Peyer's patch (tissue), 4 donors: ENCODE measurements at regions not wholly inside any gene's neighbourhood (a gene's known extent, or its start where the extent isn't known, plus 50 kb on each side); places are given as distances from the start of the nearest gene placed in this dataset.

Experiments
- DNase-seq, 3 donors: peaks; one replicate each; pipeline ENCODE4 v3.0.0-alpha.2; 2017 to 2019
- H3K27ac ChIP-seq, 4 donors: fragments of 200-600 bp; sonication (generic); one replicate each; pipeline ENCODE4 v1.5.1; 2016 to 2019
- H3K27me3 ChIP-seq, 2 donors: fragments of 200-600 bp; sonication (generic); one replicate each; pipeline ENCODE4 v1.5.1; 2019
- H3K36me3 ChIP-seq, 3 donors: fragments of 200-600 bp; sonication (generic); one replicate each; pipeline ENCODE4 v1.5.1; 2016 to 2019
- H3K4me1 ChIP-seq, 4 donors: fragments of 200-600 bp; sonication (generic); one replicate each; pipeline ENCODE4 v1.5.1; 2016 to 2019
- H3K4me3 ChIP-seq, 4 donors: fragments of 200-600 bp; sonication (generic); 1 replicate in 3 of 4; 2 replicates in 1 of 4; pipeline ENCODE4 v1.5.1; 2016 to 2019; ENCODE audit warnings: mild to moderate bottlenecking in 1 of 4
- H3K9me3 ChIP-seq, 4 donors: fragments of 200-600 bp; sonication (generic); one replicate each; pipeline ENCODE4 v1.5.1; 2016 to 2019; ENCODE audit warnings: mild to moderate bottlenecking in 1 of 4
- POLR2A ChIP-seq, 2 donors: fragments of 450-650 bp; IDR thresholded peaks; one replicate each; pipeline ENCODE4 v1.5.1; 2017; ENCODE audit warnings: antibody characterized with exemption in 2 of 2, mild to moderate bottlenecking in 2 of 2, moderate library complexity in 2 of 2
- TF ChIP-seq, protein P1 (sequence below), 6 experiments: fragments of 450-650 bp in 4 of 6; fragments of 200-600 bp in 2 of 6; sonication (generic) in 1 of 6; IDR thresholded peaks; one replicate each; pipeline ENCODE4 v1.5.1; 2017 to 2019; ENCODE audit warnings: antibody characterized with exemption in 6 of 6, mild to moderate bottlenecking in 3 of 6, moderate library complexity in 1 of 6

DNA sequence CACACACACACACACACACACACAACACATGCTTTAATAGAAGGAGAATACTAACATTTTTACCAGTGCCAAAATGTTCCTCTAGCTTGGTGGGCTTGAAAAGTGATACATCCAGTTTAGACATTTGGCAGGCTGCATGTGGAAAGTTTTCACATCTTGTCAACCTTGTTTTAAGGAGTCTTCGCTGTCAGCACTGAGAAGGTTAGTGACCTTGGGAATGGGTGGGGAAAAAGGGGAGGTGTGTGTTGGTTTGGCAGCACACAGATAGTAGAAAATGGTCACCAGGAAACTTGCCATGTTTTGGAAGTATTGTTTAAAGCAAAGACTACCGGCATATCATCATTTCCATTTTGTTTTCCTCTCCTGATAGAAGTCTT is 346.5 kb upstream of the ADAMTSL1 start:
- no peak for DNase-seq
- Histone ChIP-seq H3K36me3 (no peaks in the 10 kb centered on the region), H3K4me1 (no peaks in the 10 kb centered on the region), H3K4me3 (no peak overlapping the region), H3K27ac (no peak overlapping the region), H3K27me3 (no peaks in the 10 kb centered on the region), H3K9me3 (no peaks in the 10 kb centered on the region)
- TF ChIP-seq, protein P1, sequence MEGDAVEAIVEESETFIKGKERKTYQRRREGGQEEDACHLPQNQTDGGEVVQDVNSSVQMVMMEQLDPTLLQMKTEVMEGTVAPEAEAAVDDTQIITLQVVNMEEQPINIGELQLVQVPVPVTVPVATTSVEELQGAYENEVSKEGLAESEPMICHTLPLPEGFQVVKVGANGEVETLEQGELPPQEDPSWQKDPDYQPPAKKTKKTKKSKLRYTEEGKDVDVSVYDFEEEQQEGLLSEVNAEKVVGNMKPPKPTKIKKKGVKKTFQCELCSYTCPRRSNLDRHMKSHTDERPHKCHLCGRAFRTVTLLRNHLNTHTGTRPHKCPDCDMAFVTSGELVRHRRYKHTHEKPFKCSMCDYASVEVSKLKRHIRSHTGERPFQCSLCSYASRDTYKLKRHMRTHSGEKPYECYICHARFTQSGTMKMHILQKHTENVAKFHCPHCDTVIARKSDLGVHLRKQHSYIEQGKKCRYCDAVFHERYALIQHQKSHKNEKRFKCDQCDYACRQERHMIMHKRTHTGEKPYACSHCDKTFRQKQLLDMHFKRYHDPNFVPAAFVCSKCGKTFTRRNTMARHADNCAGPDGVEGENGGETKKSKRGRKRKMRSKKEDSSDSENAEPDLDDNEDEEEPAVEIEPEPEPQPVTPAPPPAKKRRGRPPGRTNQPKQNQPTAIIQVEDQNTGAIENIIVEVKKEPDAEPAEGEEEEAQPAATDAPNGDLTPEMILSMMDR (IDR thresholded peaks at IDR 0.05), result no peak
- no peak for TF ChIP-seq POLR2A (IDR thresholded peaks at IDR 0.05)

DNA sequence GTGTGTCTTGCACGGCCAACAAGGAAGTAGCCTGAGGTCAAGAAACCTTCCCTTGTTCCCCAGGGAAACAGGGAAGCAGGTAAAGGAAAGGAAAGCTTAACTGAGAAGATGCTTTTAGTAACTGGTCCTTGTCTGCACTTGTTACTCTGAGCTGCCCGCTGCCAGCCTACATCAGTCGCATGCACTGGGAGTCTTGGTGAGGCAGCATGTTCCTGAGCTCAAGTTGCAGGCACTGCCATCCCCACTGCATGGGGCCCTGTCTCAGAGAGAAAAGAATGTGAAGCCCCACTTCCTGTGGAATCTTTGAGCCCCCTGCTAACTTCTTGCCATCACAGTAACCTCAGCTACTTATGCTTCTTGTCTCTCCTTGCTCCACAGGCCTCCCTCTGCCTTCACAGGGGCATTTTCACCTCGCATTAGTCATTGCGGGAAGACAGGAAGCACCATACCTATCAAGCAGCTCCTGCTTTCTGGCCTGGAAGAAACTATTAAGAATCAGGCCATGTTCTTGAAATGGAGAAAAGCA is 344.1 kb upstream of the ADAMTSL1 start:
- Histone ChIP-seq H3K9me3 (no peaks in the 10 kb centered on the region), H3K4me1 (no peaks in the 10 kb centered on the region), H3K4me3 (no peak overlapping the region), H3K36me3 (no peaks in the 10 kb centered on the region), H3K27ac (no peak overlapping the region), H3K27me3 (no peaks in the 10 kb centered on the region)
- no peak for DNase-seq
- no peak for TF ChIP-seq POLR2A (IDR thresholded peaks at IDR 0.05)
- TF ChIP-seq, protein P1 (IDR thresholded peaks at IDR 0.05), result no peak

DNA sequence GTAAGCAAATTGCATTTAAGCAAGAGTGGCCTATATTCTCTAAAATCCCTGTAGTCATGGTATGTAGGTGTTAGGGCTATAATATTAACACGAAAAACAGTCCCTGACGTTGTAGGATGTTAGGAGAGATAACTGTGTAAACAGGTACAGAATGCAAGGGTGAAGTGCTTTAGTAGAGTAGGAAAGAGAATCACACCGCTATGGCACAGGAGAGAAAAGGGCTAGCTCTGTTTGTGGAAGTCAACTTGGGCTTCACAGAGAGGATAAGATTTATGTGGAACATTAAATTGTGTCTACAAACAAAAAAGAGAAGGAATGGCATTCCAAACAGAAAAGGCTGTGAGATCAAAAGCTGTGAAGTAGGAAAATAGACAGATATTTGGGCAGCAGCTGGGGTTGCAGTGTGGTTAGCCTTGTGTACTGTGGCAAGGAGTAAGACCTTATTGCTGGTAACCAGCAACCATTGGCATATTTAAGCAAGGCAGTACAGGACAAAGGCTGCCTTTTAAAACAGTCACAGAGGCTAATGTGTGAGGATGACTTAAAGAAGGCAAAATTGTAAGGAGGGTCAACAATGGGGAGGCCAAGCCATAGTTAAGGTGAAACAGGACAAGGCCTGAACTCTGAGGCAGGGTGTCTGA is 337.5 kb upstream of the ADAMTSL1 start:
- Histone ChIP-seq H3K27ac (no peak overlapping the region), H3K36me3 (no peaks in the 10 kb centered on the region), H3K4me1 (no peaks in the 10 kb centered on the region), H3K4me3 (no peak overlapping the region), H3K9me3 (no peaks in the 10 kb centered on the region), H3K27me3 (no peaks in the 10 kb centered on the region)
- DNase-seq, result no peak
- TF ChIP-seq POLR2A (IDR thresholded peaks at IDR 0.05), result no peak
- TF ChIP-seq, protein P1 (IDR thresholded peaks at IDR 0.05), result no peak

DNA sequence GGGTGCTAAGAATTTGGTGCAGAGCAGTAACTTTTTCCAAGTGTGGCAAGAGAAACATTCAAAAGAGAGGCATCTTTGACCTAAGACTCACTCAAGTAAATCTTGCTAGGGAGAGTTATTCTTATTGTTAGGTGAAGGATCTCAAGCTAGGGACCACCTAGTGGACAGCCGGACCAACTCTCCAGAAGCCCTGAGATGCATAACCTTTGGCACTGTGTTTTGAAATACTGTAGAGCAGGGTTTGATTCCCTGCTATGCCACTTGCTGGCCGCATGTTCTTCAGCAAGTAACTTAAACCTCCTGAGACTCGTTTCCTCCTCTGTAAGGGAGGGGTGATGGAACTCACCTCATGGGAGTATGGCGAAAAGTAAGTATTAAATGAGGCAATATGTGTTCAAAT is 336.1 kb upstream of the ADAMTSL1 start:
- no peaks in the 10 kb centered on the region for H3K36me3 ChIP-seq
- no peak overlapping the region for H3K27ac ChIP-seq
- TF ChIP-seq, protein P1 (IDR thresholded peaks at IDR 0.05), result no peak
- TF ChIP-seq POLR2A (IDR thresholded peaks at IDR 0.05), result no peak
- DNase-seq, result no peak
- no peak overlapping the region for H3K4me3 ChIP-seq
- H3K9me3 ChIP-seq, result no peaks in the 10 kb centered on the region
- no peaks in the 10 kb centered on the region for H3K27me3 ChIP-seq
- no peaks in the 10 kb centered on the region for H3K4me1 ChIP-seq

DNA sequence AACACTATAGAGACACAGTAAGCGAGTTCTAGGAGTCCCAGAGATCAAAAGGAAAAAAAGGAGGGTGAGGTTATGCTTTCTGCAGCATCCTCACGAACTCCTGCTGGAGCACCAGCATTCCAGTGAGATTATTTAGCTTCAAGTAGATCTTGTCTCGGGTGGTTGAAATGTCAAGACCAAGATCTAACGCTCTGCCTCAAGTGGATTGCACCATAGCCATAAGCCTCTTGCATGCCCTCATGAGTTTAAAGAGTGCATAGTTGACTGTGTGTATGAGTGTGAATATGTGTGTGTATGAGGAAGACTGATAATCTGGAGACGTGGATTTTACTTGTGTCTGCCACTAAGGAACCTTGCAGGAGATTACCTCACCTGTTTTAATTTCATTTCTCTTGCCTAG is 335.3 kb upstream of the ADAMTSL1 start:
- no peak overlapping the region for H3K4me3 ChIP-seq
- no peaks in the 10 kb centered on the region for H3K4me1 ChIP-seq
- DNase-seq, result no peak
- no peak overlapping the region for H3K27ac ChIP-seq
- H3K36me3 ChIP-seq, result no peaks in the 10 kb centered on the region
- H3K27me3 ChIP-seq, result no peaks in the 10 kb centered on the region
- H3K9me3 ChIP-seq, result no peaks in the 10 kb centered on the region
- no peak for TF ChIP-seq POLR2A (IDR thresholded peaks at IDR 0.05)
- TF ChIP-seq, protein P1 (IDR thresholded peaks at IDR 0.05), result no peak

DNA sequence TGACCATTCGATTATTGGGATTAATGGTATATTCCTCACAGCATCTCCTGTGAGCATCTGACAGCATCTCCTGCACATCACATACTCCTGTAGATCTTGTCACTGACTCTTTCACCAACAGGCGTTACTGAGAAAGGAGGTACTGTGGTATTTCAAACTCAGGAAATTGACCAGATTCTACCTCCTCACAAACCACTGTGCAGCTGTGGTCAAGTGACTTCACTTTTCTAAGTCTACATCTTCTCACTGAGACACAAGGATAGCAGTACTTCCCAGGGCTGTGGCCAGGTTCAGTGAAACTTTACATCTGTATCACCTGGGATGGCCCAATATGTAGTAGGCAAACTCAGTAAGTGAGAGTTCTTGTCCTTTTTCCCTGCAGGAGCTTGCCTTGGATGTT is 332.3 kb upstream of the ADAMTSL1 start:
- Histone ChIP-seq H3K9me3 (no peaks in the 10 kb centered on the region), H3K27ac (no peak overlapping the region), H3K27me3 (no peaks in the 10 kb centered on the region), H3K36me3 (no peaks in the 10 kb centered on the region), H3K4me1 (no peaks in the 10 kb centered on the region), H3K4me3 (no peak overlapping the region)
- TF ChIP-seq, protein P1 (IDR thresholded peaks at IDR 0.05), result no peak
- no peak for TF ChIP-seq POLR2A (IDR thresholded peaks at IDR 0.05)
- DNase-seq, result no peak
